ENCODE measurements at regions not wholly inside any gene's neighbourhood (a gene's known extent, or its start where the extent isn't known, plus 50 kb on each side); places are given as distances from the start of the nearest gene placed in this dataset.

DNA sequence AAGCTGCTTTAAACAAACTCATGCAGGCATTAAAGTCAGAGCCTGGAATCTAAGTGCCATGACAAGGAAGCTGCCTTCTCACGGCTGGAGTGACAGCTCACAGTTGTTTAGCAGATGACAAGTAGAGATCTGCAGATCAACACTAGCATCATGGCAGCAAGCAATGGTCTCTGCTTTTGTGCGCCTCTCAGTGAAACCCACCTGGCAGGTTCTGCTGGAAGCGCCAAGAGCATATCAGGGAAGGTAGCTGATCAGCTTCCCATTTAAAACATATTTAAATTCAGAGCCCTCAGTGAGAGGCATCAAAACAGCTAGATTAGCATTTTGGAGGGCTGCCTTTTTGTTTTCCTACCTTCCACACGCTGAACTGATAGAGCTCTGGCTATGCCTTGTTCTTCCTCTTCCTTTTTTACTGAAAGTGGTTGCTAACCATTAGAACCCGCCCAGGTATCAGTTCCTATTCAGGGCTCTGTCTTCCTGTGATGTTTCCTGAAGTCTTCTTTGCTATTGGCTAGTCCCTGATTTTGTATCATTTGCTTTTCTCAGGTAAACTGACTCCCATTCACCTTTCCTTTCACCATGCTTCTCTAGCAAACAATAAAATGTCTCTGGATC, 70.8 kb downstream of the TMEM200C start:
- TF ChIP-seq, protein P1, sequence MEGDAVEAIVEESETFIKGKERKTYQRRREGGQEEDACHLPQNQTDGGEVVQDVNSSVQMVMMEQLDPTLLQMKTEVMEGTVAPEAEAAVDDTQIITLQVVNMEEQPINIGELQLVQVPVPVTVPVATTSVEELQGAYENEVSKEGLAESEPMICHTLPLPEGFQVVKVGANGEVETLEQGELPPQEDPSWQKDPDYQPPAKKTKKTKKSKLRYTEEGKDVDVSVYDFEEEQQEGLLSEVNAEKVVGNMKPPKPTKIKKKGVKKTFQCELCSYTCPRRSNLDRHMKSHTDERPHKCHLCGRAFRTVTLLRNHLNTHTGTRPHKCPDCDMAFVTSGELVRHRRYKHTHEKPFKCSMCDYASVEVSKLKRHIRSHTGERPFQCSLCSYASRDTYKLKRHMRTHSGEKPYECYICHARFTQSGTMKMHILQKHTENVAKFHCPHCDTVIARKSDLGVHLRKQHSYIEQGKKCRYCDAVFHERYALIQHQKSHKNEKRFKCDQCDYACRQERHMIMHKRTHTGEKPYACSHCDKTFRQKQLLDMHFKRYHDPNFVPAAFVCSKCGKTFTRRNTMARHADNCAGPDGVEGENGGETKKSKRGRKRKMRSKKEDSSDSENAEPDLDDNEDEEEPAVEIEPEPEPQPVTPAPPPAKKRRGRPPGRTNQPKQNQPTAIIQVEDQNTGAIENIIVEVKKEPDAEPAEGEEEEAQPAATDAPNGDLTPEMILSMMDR (IDR thresholded peaks at IDR 0.05) = no peak
- TF ChIP-seq POLR2A (IDR thresholded peaks at IDR 0.05) = no peak
